CD14-positive monocyte (primary cell): ENCODE measurements at regions not wholly inside any gene's neighbourhood (a gene's known extent, or its start where the extent isn't known, plus 50 kb on each side); places are given as distances from the start of the nearest gene placed in this dataset.

ENCODE experiments used
- DNase-seq, 3 donors: peaks; one replicate each; pipeline ENCODE4 v3.0.0-alpha.2; 2011 to 2022
- H2AFZ ChIP-seq: 2 replicates; pipeline ENCODE4 v1.6.0; 2012; ENCODE audit warnings: mild to moderate bottlenecking, low read depth, low read length, inconsistent platforms; ENCODE audit not compliant: insufficient read depth, poor library complexity, severe bottlenecking
- H3K27ac ChIP-seq, 2 donors: 1 replicate in 1 of 2; 2 replicates in 1 of 2; pipeline ENCODE4 v1.5.1; 2012 to 2013; ENCODE audit warnings: low read length in 2 of 2, control low read depth in 1 of 2, inconsistent platforms in 1 of 2, low read depth in 1 of 2, mild to moderate bottlenecking in 1 of 2
- H3K27me3 ChIP-seq, 2 donors: one replicate each; pipeline versions ENCODE4 v1.6.0 to v1.6.1; 2011 to 2013; ENCODE audit warnings: low read length in 2 of 2; ENCODE audit not compliant: control insufficient read depth in 2 of 2, insufficient read depth in 2 of 2
- H3K36me3 ChIP-seq, 2 donors: replicated peaks in 1 of 2; 1 replicate in 1 of 2; 2 replicates in 1 of 2; pipeline versions ENCODE4 v1.5.1 to v1.6.1; 2012 to 2013; ENCODE audit warnings: low read length in 2 of 2, control low read depth in 1 of 2, inconsistent platforms in 1 of 2, mild to moderate bottlenecking in 1 of 2; ENCODE audit not compliant: insufficient read depth in 2 of 2, control insufficient read depth in 1 of 2
- H3K4me1 ChIP-seq, 2 donors: 1 replicate in 1 of 2; 2 replicates in 1 of 2; pipeline versions ENCODE4 v1.5.1 to v1.6.1; 2012 to 2013; ENCODE audit warnings: low read length in 2 of 2, control low read depth in 1 of 2, inconsistent platforms in 1 of 2, mild to moderate bottlenecking in 1 of 2, moderate library complexity in 1 of 2; ENCODE audit not compliant: insufficient read depth in 2 of 2, control insufficient read depth in 1 of 2
- H3K4me2 ChIP-seq: replicated peaks from 2 replicates; pipeline ENCODE3; 2012; ENCODE audit warnings: low read length, moderate library complexity, mild to moderate bottlenecking; ENCODE audit not compliant: poor library complexity, severe bottlenecking; ENCODE audit errors: extremely low read depth
- H3K4me3 ChIP-seq, 3 experiments: fragments of 200-600 bp in 1 of 3; sonication (generic) in 1 of 3; replicated peaks in 1 of 3; 1 replicate in 2 of 3; 2 replicates in 1 of 3; pipeline ENCODE4 v1.5.1; 2011 to 2013; ENCODE audit warnings: low read length in 3 of 3, mild to moderate bottlenecking in 3 of 3, control low read depth in 2 of 3, low read depth in 2 of 3, inconsistent platforms in 1 of 3, moderate library complexity in 1 of 3
- H3K79me2 ChIP-seq: 2 replicates; pipeline ENCODE4 v1.6.0; 2012; ENCODE audit warnings: mild to moderate bottlenecking, control low read depth, inconsistent platforms, low read length, moderate library complexity; ENCODE audit not compliant: insufficient read depth
- H3K9ac ChIP-seq: 2 replicates; pipeline ENCODE4 v1.6.0; 2017; ENCODE audit warnings: low read length, mild to moderate bottlenecking; ENCODE audit not compliant: insufficient read depth, poor library complexity, severe bottlenecking
- H3K9me3 ChIP-seq, 2 donors: replicated peaks in 1 of 2; 1 replicate in 1 of 2; 2 replicates in 1 of 2; pipeline versions ENCODE4 v1.5.1 to v1.6.1; 2012 to 2013; ENCODE audit warnings: low read length in 2 of 2, control low read depth in 1 of 2; ENCODE audit not compliant: control insufficient read depth in 1 of 2, insufficient read depth in 1 of 2
- H4K20me1 ChIP-seq: 2 replicates; pipeline ENCODE4 v1.6.0; 2012; ENCODE audit warnings: mild to moderate bottlenecking, low read length, control low read depth, moderate library complexity; ENCODE audit not compliant: insufficient read depth
- H3K27ac Mint-ChIP-seq, 7 donors: one replicate each; pipeline ENCODE4 v1.8.0; 2020; ENCODE audit warnings: mild to moderate bottlenecking in 7 of 7, mixed read lengths in 7 of 7, moderate library complexity in 6 of 7, inconsistent platforms in 2 of 7
- H3K27me3 Mint-ChIP-seq, 3 donors: one replicate each; pipeline ENCODE4 v1.8.0; 2021 to 2022; ENCODE audit warnings: low read depth in 3 of 3, mild to moderate bottlenecking in 3 of 3, mixed read lengths in 3 of 3, moderate library complexity in 3 of 3, inconsistent platforms in 1 of 3
- H3K36me3 Mint-ChIP-seq, 2 donors: one replicate each; pipeline ENCODE4 v1.8.0; 2020; ENCODE audit warnings: mixed read lengths in 2 of 2, inconsistent platforms in 1 of 2, mild to moderate bottlenecking in 1 of 2
- H3K4me1 Mint-ChIP-seq: one replicate; pipeline ENCODE4 v1.8.0; 2020; ENCODE audit warnings: mild to moderate bottlenecking, mixed read lengths
- H3K4me3 Mint-ChIP-seq, 2 donors: one replicate each; pipeline ENCODE4 v1.8.0; 2020; ENCODE audit warnings: mild to moderate bottlenecking in 2 of 2, mixed read lengths in 2 of 2, moderate library complexity in 1 of 2
- H3K9me3 Mint-ChIP-seq, 7 donors: one replicate each; pipeline ENCODE4 v1.8.0; 2020 to 2022; ENCODE audit warnings: mixed read lengths in 7 of 7, mild to moderate bottlenecking in 6 of 7, moderate library complexity in 6 of 7, inconsistent platforms in 2 of 7
- CTCF ChIP-seq: fragments of 200-600 bp; IDR thresholded peaks from one replicate; pipeline ENCODE4 v1.8.0; 2022; ENCODE audit warnings: antibody characterized with exemption, mild to moderate bottlenecking
- WGBS: methylation state at CpG from one replicate; pipeline ENCODE4 v1.1.5; 2013; ENCODE audit warnings: missing lambda C conversion rate; ENCODE audit not compliant: insufficient coverage; 5-methylcytosine and 5-hydroxymethylcytosine counted together
- intact Hi-C, 2 donors: fragments of 100-400 bp; cut with micrococcal nuclease; formaldehyde crosslinking; loops; one replicate each; pipeline versions ENCODE4 v1.15.0 to v1.15.1; 2023

GRCh38 chr11:95585752-95586077, 203.9 kb downstream of the FAM76B start:
- Mint-ChIP-seq H3K9me3 (peaks cover 0 to 5% (median 2%) of the 10 kb centered on the region in 7 donors), H3K4me1 (no peaks in the 10 kb centered on the region), H3K36me3 (no peaks in the 10 kb centered on the region), H3K27ac (no peak overlapping the region), H3K4me3 (no peak overlapping the region), H3K27me3 (peaks cover 0 to 2% (median 0%) of the 10 kb centered on the region in 3 donors)
- Histone ChIP-seq H3K9ac (no peak overlapping the region), H3K79me2 (no peaks in the 10 kb centered on the region), H3K36me3 (no peaks in the 10 kb centered on the region), H4K20me1 (no peaks in the 10 kb centered on the region), H3K4me2 (no peak overlapping the region), H3K27ac (no peak overlapping the region), H3K27me3 (no peaks in the 10 kb centered on the region), H2AFZ (no peak overlapping the region), H3K4me3 (no peak overlapping the region), H3K9me3 (no peaks in the 10 kb centered on the region), H3K4me1 (no peaks in the 10 kb centered on the region)
- no peak for TF ChIP-seq CTCF
- no CpG with 5 or more reads among the region's 4 CpGs for WGBS
- intact Hi-C loops, result no loop called here
- no peak for DNase-seq

GRCh38 chr11:95585069-95585751, 204.4 kb downstream of the FAM76B start:
- intact Hi-C loops, result no loop called here
- H3K4me3 Mint-ChIP-seq, result no peak overlapping the region
- H3K4me3 ChIP-seq, result no peak overlapping the region
- no peaks in the 10 kb centered on the region for H3K9me3 ChIP-seq
- no peak overlapping the region for H2AFZ ChIP-seq
- H3K27me3 ChIP-seq, result no peaks in the 10 kb centered on the region
- H3K9me3 Mint-ChIP-seq, result peaks cover under 1 to 6% (median 2%) of the 10 kb centered on the region in 7 donors
- H3K36me3 Mint-ChIP-seq, result no peaks in the 10 kb centered on the region
- WGBS, result no CpG with 5 or more reads among the region's 3 CpGs
- H3K9ac ChIP-seq, result no peak overlapping the region
- no peak overlapping the region for H3K27ac ChIP-seq
- H3K4me2 ChIP-seq, result no peak overlapping the region
- no peak overlapping the region for H3K27ac Mint-ChIP-seq
- no peak for DNase-seq
- no peaks in the 10 kb centered on the region for H4K20me1 ChIP-seq
- no peaks in the 10 kb centered on the region for H3K4me1 ChIP-seq
- peaks cover 0 to 2% (median 0%) of the 10 kb centered on the region in 3 donors for H3K27me3 Mint-ChIP-seq
- H3K4me1 Mint-ChIP-seq, result no peaks in the 10 kb centered on the region
- no peak for TF ChIP-seq CTCF
- no peaks in the 10 kb centered on the region for H3K79me2 ChIP-seq
- no peaks in the 10 kb centered on the region for H3K36me3 ChIP-seq
